Fibroblast of upper back skin (primary cell): ENCODE measurements at regions not wholly inside any gene's neighbourhood (a gene's known extent, or its start where the extent isn't known, plus 50 kb on each side); places are given as distances from the start of the nearest gene placed in this dataset.

Source experiments
- DNase-seq: peaks from one replicate; pipeline ENCODE4 v3.0.0-alpha.2; 2013

- DNase-seq = no peak
These were observed 411.7 kb downstream of the CADM1 start for GRCh38 chr11:115092516-115092915.

GRCh38 chr11:115097796-115098408 lies 406.3 kb downstream of the CADM1 start:
- DNase-seq = peak; percentile 0

GRCh38 chr11:115100706-115101105 lies 403.5 kb downstream of the CADM1 start:
- no peak for DNase-seq

- DNase-seq = no peak
These were observed 400.3 kb downstream of the CADM1 start for GRCh38 chr11:115103921-115104320.

- DNase-seq = no peak
These were observed 399.3 kb downstream of the CADM1 start for GRCh38 chr11:115104851-115105453.

- DNase-seq = no peak
These were observed 393.1 kb downstream of the CADM1 start for GRCh38 chr11:115111066-115111465.

GRCh38 chr11:115112754-115113153 lies 391.5 kb downstream of the CADM1 start:
- DNase-seq = no peak

GRCh38 chr11:115117956-115118493 lies 386.2 kb downstream of the CADM1 start:
- DNase-seq = no peak

- no peak for DNase-seq
These were observed 385.1 kb downstream of the CADM1 start for GRCh38 chr11:115119146-115119545.
